Smooth muscle cell (in vitro differentiated cells): ENCODE measurements at regions not wholly inside any gene's neighbourhood (a gene's known extent, or its start where the extent isn't known, plus 50 kb on each side); places are given as distances from the start of the nearest gene placed in this dataset.

Experiments used
- DNase-seq: peaks from one replicate; lab custom pipeline; 2025; ENCODE audit not compliant: unreplicated experiment; lab: John Stamatoyannopoulos, UW
- H2AFZ ChIP-seq: fragments of 200-600 bp; sonication (generic); 2 replicates; pipeline ENCODE4 v1.6.0; 2016; ENCODE audit warnings: antibody characterized with exemption, low read depth, mild to moderate bottlenecking
- H3F3A ChIP-seq: fragments of 200-600 bp; sonication (generic); 2 replicates; pipeline ENCODE4 v1.6.0; 2017; ENCODE audit warnings: antibody characterized with exemption, low read depth
- H3K27ac ChIP-seq: fragments of 200-600 bp; sonication (generic); 2 replicates; pipeline ENCODE4 v1.5.1; 2016; ENCODE audit warnings: low read depth, mild to moderate bottlenecking
- H3K27me3 ChIP-seq: fragments of 200-600 bp; sonication (generic); 2 replicates; pipeline ENCODE4 v1.6.1; 2016; ENCODE audit warnings: low read depth, mild to moderate bottlenecking
- H3K36me3 ChIP-seq: fragments of 200-600 bp; sonication (generic); 2 replicates; pipeline ENCODE4 v1.5.1; 2016; ENCODE audit warnings: low read depth
- H3K4me1 ChIP-seq: fragments of 200-600 bp; sonication (generic); 2 replicates; pipeline ENCODE4 v1.5.1; 2016; ENCODE audit warnings: low read depth
- H3K4me2 ChIP-seq: fragments of 200-600 bp; sonication (generic); 2 replicates; pipeline ENCODE4 v1.6.0; 2016; ENCODE audit warnings: mild to moderate bottlenecking
- H3K4me3 ChIP-seq: fragments of 200-600 bp; sonication (generic); 2 replicates; pipeline ENCODE4 v1.5.1; 2016; ENCODE audit warnings: mild to moderate bottlenecking
- H3K79me2 ChIP-seq: fragments of 200-600 bp; sonication (generic); 2 replicates; pipeline ENCODE4 v1.6.0; 2016; ENCODE audit warnings: low read depth, mild to moderate bottlenecking
- H3K9ac ChIP-seq: fragments of 200-600 bp; sonication (generic); 2 replicates; pipeline ENCODE4 v1.6.0; 2016; ENCODE audit warnings: low read depth
- H3K9me3 ChIP-seq: fragments of 200-600 bp; sonication (generic); replicated peaks from 2 replicates; pipeline ENCODE4 v1.5.1; 2016; ENCODE audit warnings: low read depth
- H4K20me1 ChIP-seq: fragments of 200-600 bp; sonication (generic); 2 replicates; pipeline ENCODE4 v1.6.0; 2016; ENCODE audit warnings: low read depth
- WGBS: methylation state at CpG from one replicate; pipeline ENCODE4 v1.1.7; 2016; ENCODE audit warnings: low lambda C conversion rate; 5-methylcytosine and 5-hydroxymethylcytosine counted together
- TF ChIP-seq, protein P1 (sequence below): fragments of 200-600 bp; sonication (generic); IDR thresholded peaks from 2 replicates; pipeline ENCODE4 v1.5.1; 2017; ENCODE audit warnings: borderline replicate concordance, mild to moderate bottlenecking, antibody characterized with exemption; ENCODE audit not compliant: insufficient read depth, poor library complexity, severe bottlenecking

DNA sequence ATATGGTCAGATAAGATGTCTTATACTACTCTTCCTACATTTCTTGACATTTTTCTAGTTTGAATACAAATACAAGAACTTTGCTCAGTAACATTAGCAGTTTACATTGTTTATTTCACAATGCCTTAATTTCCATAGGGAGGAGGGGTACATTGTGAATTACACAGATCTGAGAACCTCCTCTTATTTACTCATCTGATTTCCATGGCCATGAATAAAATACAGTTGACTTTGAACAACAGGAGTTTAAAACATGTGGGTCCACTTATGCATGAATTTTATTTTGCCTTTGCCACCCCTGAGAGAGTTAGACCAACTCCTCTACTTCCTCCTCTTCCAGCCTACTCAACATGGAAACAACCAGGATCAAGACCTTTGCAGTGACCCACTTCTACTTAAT is 67.7 kb downstream of the MGST1 start:
- TF ChIP-seq, protein P1, sequence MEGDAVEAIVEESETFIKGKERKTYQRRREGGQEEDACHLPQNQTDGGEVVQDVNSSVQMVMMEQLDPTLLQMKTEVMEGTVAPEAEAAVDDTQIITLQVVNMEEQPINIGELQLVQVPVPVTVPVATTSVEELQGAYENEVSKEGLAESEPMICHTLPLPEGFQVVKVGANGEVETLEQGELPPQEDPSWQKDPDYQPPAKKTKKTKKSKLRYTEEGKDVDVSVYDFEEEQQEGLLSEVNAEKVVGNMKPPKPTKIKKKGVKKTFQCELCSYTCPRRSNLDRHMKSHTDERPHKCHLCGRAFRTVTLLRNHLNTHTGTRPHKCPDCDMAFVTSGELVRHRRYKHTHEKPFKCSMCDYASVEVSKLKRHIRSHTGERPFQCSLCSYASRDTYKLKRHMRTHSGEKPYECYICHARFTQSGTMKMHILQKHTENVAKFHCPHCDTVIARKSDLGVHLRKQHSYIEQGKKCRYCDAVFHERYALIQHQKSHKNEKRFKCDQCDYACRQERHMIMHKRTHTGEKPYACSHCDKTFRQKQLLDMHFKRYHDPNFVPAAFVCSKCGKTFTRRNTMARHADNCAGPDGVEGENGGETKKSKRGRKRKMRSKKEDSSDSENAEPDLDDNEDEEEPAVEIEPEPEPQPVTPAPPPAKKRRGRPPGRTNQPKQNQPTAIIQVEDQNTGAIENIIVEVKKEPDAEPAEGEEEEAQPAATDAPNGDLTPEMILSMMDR: no peak
- no peak overlapping the region for H3K27ac ChIP-seq
- no peak overlapping the region for H3K4me3 ChIP-seq
- no peaks in the 10 kb centered on the region for H3K36me3 ChIP-seq
- no peak overlapping the region for H3K4me2 ChIP-seq
- H4K20me1 ChIP-seq: no peaks in the 10 kb centered on the region
- H3K79me2 ChIP-seq: no peaks in the 10 kb centered on the region
- H2AFZ ChIP-seq: no peak overlapping the region
- H3K4me1 ChIP-seq: no peaks in the 10 kb centered on the region
- no peak overlapping the region for H3K9ac ChIP-seq
- H3K27me3 ChIP-seq: no peaks in the 10 kb centered on the region
- H3F3A ChIP-seq: no peaks in the 10 kb centered on the region
- no peaks in the 10 kb centered on the region for H3K9me3 ChIP-seq
- DNase-seq: no peak

DNA sequence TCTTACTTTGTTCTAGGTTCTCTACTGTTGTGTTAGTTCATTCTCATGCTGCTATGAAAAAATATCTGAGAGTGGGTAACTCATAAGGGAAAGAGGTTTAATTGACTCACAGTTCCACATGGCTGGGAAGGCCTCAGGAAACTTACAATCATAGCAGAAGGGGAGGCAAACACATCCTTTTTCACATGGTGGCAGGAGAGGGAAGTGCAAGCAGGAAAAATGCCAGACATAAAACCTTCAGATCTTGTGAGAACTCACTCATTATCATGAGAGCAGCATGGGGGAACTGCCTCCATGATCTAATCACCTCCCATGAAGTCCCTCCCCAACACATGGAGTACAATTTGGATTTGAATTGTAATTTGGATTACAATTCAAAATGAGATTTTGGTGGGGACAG is 69.6 kb downstream of the MGST1 start:
- H3F3A ChIP-seq: no peaks in the 10 kb centered on the region
- H3K9me3 ChIP-seq: no peaks in the 10 kb centered on the region
- H3K4me2 ChIP-seq: no peak overlapping the region
- H2AFZ ChIP-seq: no peak overlapping the region
- no peaks in the 10 kb centered on the region for H4K20me1 ChIP-seq
- no peaks in the 10 kb centered on the region for H3K36me3 ChIP-seq
- H3K9ac ChIP-seq: no peak overlapping the region
- DNase-seq: no peak
- H3K27me3 ChIP-seq: no peaks in the 10 kb centered on the region
- TF ChIP-seq, protein P1: no peak
- H3K79me2 ChIP-seq: no peaks in the 10 kb centered on the region
- H3K27ac ChIP-seq: no peak overlapping the region
- no peaks in the 10 kb centered on the region for H3K4me1 ChIP-seq
- no peak overlapping the region for H3K4me3 ChIP-seq

DNA sequence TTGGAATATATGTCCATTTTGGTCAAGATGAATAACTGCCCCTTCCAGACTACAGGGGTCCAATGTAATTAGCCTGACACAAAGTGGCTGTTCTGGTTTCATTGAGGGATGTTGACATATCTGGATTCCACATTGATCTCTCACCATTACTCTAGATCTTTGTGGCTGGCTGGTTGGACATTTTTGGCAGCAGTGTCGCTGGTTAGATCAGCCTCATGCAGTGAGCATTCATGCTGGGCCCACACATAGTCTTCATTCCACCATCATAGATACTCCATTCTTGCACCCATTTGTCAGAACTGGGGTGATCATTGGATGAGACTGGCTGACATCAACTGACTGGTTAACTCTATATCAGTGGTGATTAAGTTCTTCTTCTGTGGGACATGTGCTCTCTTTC is 74.4 kb downstream of the MGST1 start:
- no peak overlapping the region for H3K4me3 ChIP-seq
- 86% methylated on average over 1 of the region's 1 CpG for WGBS
- no peaks in the 10 kb centered on the region for H4K20me1 ChIP-seq
- TF ChIP-seq, protein P1: no peak
- H2AFZ ChIP-seq: no peak overlapping the region
- H3K9ac ChIP-seq: no peak overlapping the region
- H3F3A ChIP-seq: no peaks in the 10 kb centered on the region
- no peak for DNase-seq
- no peaks in the 10 kb centered on the region for H3K79me2 ChIP-seq
- H3K27me3 ChIP-seq: no peaks in the 10 kb centered on the region
- no peak overlapping the region for H3K27ac ChIP-seq
- no peaks in the 10 kb centered on the region for H3K9me3 ChIP-seq
- H3K36me3 ChIP-seq: no peaks in the 10 kb centered on the region
- H3K4me2 ChIP-seq: no peak overlapping the region
- H3K4me1 ChIP-seq: no peaks in the 10 kb centered on the region

DNA sequence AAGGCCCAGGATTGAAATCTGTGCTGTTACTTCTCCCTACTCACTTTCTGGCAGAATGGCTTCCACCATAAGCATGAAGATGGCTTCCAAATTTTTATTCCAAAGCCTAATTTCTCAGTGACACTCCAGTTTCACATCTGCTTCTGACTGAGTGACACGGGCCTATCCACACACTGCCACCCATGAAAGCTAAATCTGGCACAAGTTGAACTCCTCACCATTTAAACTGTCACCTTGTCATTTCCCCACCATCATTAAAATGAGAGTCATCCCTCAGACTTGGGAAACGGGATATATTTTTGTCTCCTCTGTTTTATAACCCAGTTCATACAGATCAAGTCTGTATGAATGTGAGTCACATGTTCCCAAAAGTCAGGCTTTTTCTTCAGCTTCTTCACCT is 77.1 kb downstream of the MGST1 start:
- H3K36me3 ChIP-seq: no peaks in the 10 kb centered on the region
- no peak for DNase-seq
- H4K20me1 ChIP-seq: no peaks in the 10 kb centered on the region
- 87% methylated on average over 2 of the region's 2 CpGs for WGBS
- H2AFZ ChIP-seq: no peak overlapping the region
- no peaks in the 10 kb centered on the region for H3K4me1 ChIP-seq
- no peaks in the 10 kb centered on the region for H3F3A ChIP-seq
- H3K27ac ChIP-seq: no peak overlapping the region
- TF ChIP-seq, protein P1: no peak
- H3K79me2 ChIP-seq: no peaks in the 10 kb centered on the region
- no peak overlapping the region for H3K9ac ChIP-seq
- H3K4me2 ChIP-seq: no peak overlapping the region
- no peak overlapping the region for H3K4me3 ChIP-seq
- no peaks in the 10 kb centered on the region for H3K27me3 ChIP-seq
- H3K9me3 ChIP-seq: no peaks in the 10 kb centered on the region
